Nephron (organoid): ENCODE measurements at regions not wholly inside any gene's neighbourhood (a gene's known extent, or its start where the extent isn't known, plus 50 kb on each side); places are given as distances from the start of the nearest gene placed in this dataset.

Experiments used
- H3K27ac Mint-ChIP-seq, 3 experiments: 2 replicates each; pipeline ENCODE4 v1.8.0; 2020; ENCODE audit warnings: mixed read lengths in 3 of 3, mild to moderate bottlenecking in 2 of 3, moderate library complexity in 1 of 3
- H3K27me3 Mint-ChIP-seq: 2 replicates; pipeline ENCODE4 v1.8.0; 2021; ENCODE audit warnings: low read depth, mild to moderate bottlenecking, moderate library complexity, mixed read lengths
- H3K36me3 Mint-ChIP-seq: 2 replicates; pipeline ENCODE4 v1.8.0; 2020; ENCODE audit warnings: low read depth, mixed read lengths
- H3K4me1 Mint-ChIP-seq: 2 replicates; pipeline ENCODE4 v1.8.0; 2020; ENCODE audit warnings: mixed read lengths
- H3K4me3 Mint-ChIP-seq, 3 experiments: 2 replicates each; pipeline ENCODE4 v1.8.0; 2020; ENCODE audit warnings: mild to moderate bottlenecking in 3 of 3, mixed read lengths in 3 of 3, moderate library complexity in 2 of 3
- H3K9me3 Mint-ChIP-seq: 2 replicates; pipeline ENCODE4 v1.8.0; 2020; ENCODE audit warnings: mixed read lengths
- TF ChIP-seq, protein P1 (sequence below), 3 experiments: fragments of 200-600 bp; sonication (generic); IDR thresholded peaks; one replicate each; pipeline ENCODE4 v1.5.0; 2021; ENCODE audit warnings: antibody characterized with exemption in 3 of 3; ENCODE audit not compliant: unreplicated experiment in 3 of 3

DNA sequence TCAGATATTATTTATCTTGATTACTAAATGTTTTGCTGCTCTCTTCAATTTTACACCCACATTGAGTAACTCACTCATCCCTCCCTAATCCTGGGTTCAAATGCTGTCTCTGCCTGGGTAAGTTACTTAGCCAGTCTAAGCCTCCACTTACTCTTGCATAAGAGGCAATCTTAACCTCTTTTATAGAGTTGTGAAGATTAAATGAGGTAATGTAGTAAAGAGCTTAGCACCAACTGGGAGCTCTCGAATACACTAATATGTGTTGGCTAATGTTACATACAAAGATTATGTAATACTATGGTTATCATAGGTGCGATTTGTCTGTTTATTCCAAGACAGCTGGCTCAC, 134.4 kb upstream of the STMND1 start:
- H3K27me3 Mint-ChIP-seq = peaks cover 14% of the 10 kb centered on the region
- H3K4me3 Mint-ChIP-seq = no peak overlapping the region
- TF ChIP-seq, protein P1, sequence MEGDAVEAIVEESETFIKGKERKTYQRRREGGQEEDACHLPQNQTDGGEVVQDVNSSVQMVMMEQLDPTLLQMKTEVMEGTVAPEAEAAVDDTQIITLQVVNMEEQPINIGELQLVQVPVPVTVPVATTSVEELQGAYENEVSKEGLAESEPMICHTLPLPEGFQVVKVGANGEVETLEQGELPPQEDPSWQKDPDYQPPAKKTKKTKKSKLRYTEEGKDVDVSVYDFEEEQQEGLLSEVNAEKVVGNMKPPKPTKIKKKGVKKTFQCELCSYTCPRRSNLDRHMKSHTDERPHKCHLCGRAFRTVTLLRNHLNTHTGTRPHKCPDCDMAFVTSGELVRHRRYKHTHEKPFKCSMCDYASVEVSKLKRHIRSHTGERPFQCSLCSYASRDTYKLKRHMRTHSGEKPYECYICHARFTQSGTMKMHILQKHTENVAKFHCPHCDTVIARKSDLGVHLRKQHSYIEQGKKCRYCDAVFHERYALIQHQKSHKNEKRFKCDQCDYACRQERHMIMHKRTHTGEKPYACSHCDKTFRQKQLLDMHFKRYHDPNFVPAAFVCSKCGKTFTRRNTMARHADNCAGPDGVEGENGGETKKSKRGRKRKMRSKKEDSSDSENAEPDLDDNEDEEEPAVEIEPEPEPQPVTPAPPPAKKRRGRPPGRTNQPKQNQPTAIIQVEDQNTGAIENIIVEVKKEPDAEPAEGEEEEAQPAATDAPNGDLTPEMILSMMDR (IDR thresholded peaks at IDR 0.05; ENCODE audit: unreplicated experiment in 3 of 3) = no peak
- H3K9me3 Mint-ChIP-seq = no peaks in the 10 kb centered on the region
- no peak overlapping the region for H3K27ac Mint-ChIP-seq
- H3K36me3 Mint-ChIP-seq = no peaks in the 10 kb centered on the region
- H3K4me1 Mint-ChIP-seq = peaks cover 15% of the 10 kb centered on the region

DNA sequence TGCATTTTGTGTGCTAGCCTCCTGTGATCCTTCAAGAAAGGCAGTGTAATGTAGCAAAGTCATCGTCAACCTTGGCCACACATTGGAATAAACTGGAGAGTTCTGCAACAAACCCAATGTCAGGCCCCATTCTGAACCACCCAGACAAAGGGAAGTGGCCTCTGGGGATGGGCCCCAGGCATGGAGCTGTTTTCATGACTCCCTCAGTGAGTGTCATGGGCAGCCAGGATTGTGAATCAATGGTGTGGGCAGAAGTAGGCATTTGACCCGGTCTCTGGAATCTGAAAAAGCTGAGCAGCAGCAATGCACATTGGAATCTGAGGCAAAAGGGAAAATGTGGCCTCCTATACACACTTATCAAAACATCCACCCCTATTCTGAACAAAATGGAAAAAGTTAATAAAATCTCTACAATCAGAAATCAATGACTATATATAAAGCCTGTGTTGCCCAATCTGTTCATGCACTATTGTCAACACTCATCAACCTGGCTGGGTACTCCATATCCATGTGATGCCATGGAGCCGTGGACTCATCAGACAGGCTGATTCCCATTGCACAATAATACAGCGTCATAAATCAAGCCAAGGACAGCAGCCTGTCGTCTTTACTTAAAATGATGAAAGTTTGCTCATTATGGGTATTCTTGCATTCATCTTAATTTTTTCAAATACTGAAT, 134.9 kb upstream of the STMND1 start:
- Mint-ChIP-seq H3K27me3 (peaks cover 14% of the 10 kb centered on the region), H3K36me3 (no peaks in the 10 kb centered on the region), H3K4me3 (no peak overlapping the region), H3K9me3 (no peaks in the 10 kb centered on the region), H3K27ac (no peak overlapping the region), H3K4me1 (peaks cover 15% of the 10 kb centered on the region)
- TF ChIP-seq, protein P1 (IDR thresholded peaks at IDR 0.05; ENCODE audit: unreplicated experiment in 3 of 3) = no peak

DNA sequence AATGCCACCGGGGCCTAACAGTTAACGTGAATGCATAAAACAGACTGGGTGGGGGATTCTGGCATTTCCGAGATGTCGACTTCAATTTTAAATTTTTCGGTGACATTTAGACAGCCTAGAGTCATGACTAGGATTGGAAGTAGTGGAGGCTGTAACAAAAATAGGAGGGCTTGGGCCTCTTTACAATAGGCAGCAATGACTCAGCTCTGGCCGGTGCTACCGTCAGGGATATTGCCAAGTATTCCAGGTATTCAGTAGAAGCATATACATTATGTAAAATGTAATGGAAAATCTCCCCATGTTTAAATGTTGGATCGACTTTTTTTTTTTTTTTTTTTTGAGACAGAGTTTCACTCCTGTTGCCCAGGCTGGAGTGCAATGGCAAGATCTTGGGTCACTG, 136.2 kb upstream of the STMND1 start:
- TF ChIP-seq, protein P1 (IDR thresholded peaks at IDR 0.05; ENCODE audit: unreplicated experiment in 3 of 3) = no peak
- no peak overlapping the region for H3K27ac Mint-ChIP-seq
- H3K36me3 Mint-ChIP-seq = no peaks in the 10 kb centered on the region
- peaks cover 15% of the 10 kb centered on the region for H3K4me1 Mint-ChIP-seq
- H3K9me3 Mint-ChIP-seq = no peaks in the 10 kb centered on the region
- H3K4me3 Mint-ChIP-seq = no peak overlapping the region
- peaks cover 10% of the 10 kb centered on the region for H3K27me3 Mint-ChIP-seq

DNA sequence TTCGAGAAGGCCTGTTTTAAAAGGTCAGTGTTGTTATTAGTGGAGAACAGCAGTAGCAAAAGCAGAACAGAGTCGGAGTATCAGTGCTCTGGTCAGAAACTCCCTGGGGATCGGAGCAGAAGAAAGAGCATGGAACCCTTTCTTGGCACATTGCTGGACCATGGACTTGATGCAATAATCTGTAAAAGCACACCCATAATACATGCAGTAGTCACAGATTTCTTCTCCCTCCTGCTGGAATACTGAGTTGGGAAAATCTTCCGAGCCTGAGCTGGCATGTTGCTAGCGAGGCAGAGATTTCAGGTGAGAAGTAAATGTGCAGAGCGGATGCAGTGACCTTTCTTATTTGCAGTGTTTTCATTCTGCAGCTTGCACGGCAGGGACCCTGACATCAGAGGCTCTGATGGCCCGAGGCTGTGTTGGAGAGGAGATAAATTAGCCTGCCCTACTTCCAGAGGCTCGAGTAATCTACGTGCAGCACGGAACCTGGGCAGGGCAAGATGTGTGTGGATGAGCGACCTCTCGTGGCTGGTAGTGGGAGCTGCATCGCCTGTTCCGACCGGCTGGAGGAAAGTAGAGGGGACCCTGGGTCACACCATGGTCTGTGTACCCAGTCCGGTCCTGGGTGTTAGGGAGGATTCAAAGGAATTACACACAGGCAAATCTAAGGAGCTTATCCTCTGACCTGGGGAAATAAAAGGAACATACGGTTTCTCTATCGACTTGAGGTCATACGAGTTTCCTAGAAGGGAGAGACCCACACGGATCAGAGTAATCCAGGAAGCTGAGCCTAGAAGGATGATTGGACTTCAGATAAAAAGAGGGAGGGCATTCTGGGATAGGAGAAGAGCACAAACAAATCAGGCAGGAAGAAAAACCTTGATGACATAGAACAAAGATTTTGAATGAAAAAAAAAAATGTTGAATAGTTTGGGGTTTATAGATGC, 137.0 kb upstream of the STMND1 start:
- TF ChIP-seq, protein P1 (IDR thresholded peaks at IDR 0.05; ENCODE audit: unreplicated experiment in 3 of 3) = peak; percentile 90 to 95 (median 90)
- H3K4me1 Mint-ChIP-seq = peaks cover 10% of the 10 kb centered on the region
- H3K9me3 Mint-ChIP-seq = no peaks in the 10 kb centered on the region
- no peaks in the 10 kb centered on the region for H3K36me3 Mint-ChIP-seq
- no peak overlapping the region for H3K27ac Mint-ChIP-seq
- H3K27me3 Mint-ChIP-seq = peaks cover 10% of the 10 kb centered on the region
- H3K4me3 Mint-ChIP-seq = peak overlapping the region in 2 of 3 experiments; percentile 11 to 24

DNA sequence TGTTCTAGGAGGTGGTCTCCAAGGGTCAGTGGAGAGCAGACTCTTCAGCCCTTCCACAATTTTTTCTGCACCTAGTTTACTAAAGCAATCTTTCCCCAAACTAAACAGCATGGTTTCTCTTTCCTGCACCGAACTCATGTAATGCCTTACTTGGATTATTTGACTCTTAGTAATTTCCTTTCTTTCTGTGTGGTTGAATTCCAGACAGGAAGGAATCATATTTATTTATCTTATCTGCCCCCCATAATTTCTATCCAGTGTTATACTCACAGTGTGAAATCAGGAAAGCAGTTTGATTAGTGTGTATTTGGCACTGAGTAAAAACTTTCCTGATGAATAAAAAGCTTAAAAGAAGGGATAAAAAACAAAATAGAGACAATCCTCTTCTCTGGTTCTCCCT, 140.3 kb upstream of the STMND1 start:
- Mint-ChIP-seq H3K4me1 (peaks cover 12% of the 10 kb centered on the region), H3K27me3 (peaks cover 10% of the 10 kb centered on the region), H3K4me3 (no peak overlapping the region), H3K9me3 (no peaks in the 10 kb centered on the region), H3K36me3 (no peaks in the 10 kb centered on the region), H3K27ac (no peak overlapping the region)
- TF ChIP-seq, protein P1 (IDR thresholded peaks at IDR 0.05; ENCODE audit: unreplicated experiment in 3 of 3) = no peak
